Karpas-422 (cell line): ENCODE measurements at regions not wholly inside any gene's neighbourhood (a gene's known extent, or its start where the extent isn't known, plus 50 kb on each side); places are given as distances from the start of the nearest gene placed in this dataset.

Source experiments
- DNase-seq: peaks from one replicate; pipeline ENCODE4 v3.0.0-alpha.2; 2015
- H2AFZ ChIP-seq: fragments of 200-600 bp; sonication (generic); 2 replicates; pipeline ENCODE4 v1.6.1; 2014; ENCODE audit warnings: antibody characterized with exemption, low read length, mixed read lengths
- H3K27ac ChIP-seq: fragments of 200-600 bp; sonication (generic); 2 replicates; pipeline ENCODE4 v1.5.1; 2014; ENCODE audit warnings: mild to moderate bottlenecking, low read length, moderate library complexity
- H3K27me3 ChIP-seq: fragments of 200-600 bp; sonication (generic); 2 replicates; pipeline ENCODE4 v1.6.1; 2014; ENCODE audit warnings: low read length, mixed read lengths
- H3K36me3 ChIP-seq: fragments of 200-600 bp; sonication (generic); 2 replicates; pipeline ENCODE4 v1.6.1; 2014; ENCODE audit warnings: low read length, mixed read lengths; ENCODE audit not compliant: insufficient read depth
- H3K4me1 ChIP-seq: fragments of 200-600 bp; sonication (generic); 2 replicates; pipeline ENCODE4 v1.6.1; 2014; ENCODE audit warnings: mild to moderate bottlenecking, low read length, mixed read lengths
- H3K4me2 ChIP-seq: fragments of 200-600 bp; sonication (generic); 2 replicates; pipeline ENCODE4 v1.6.1; 2014; ENCODE audit warnings: low read length, low read depth, mild to moderate bottlenecking; ENCODE audit not compliant: poor library complexity, severe bottlenecking
- H3K4me3 ChIP-seq: fragments of 200-600 bp; sonication (generic); 2 replicates; pipeline ENCODE4 v1.5.1; 2014; ENCODE audit warnings: mild to moderate bottlenecking, antibody characterized with exemption, low read length, mixed read lengths
- H3K79me2 ChIP-seq: fragments of 200-600 bp; sonication (generic); 2 replicates; pipeline ENCODE4 v1.6.1; 2014; ENCODE audit warnings: mild to moderate bottlenecking, low read length, mixed read lengths
- H3K9ac ChIP-seq: fragments of 200-600 bp; sonication (generic); 2 replicates; pipeline ENCODE4 v1.6.0; 2014; ENCODE audit warnings: low read length
- H3K9me2 ChIP-seq: fragments of 200-600 bp; sonication (generic), shearing (Covaris generic); replicated peaks from 2 replicates; pipeline ENCODE4 v1.6.0; 2014; ENCODE audit warnings: mild to moderate bottlenecking, low read length, moderate library complexity; ENCODE audit not compliant: insufficient read depth
- H3K9me3 ChIP-seq: fragments of 300-700, 200-600 bp; sonication (generic); 2 replicates; pipeline ENCODE4 v1.6.1; 2014; ENCODE audit warnings: low read length, mixed read lengths
- H4K20me1 ChIP-seq: fragments of 200-600 bp; sonication (generic); 2 replicates; pipeline ENCODE4 v1.6.1; 2014; ENCODE audit warnings: mild to moderate bottlenecking, antibody characterized with exemption, low read length, low read depth; ENCODE audit not compliant: insufficient read depth

GRCh38 chr18:23363865-23364570, 89.1 kb upstream of the RIOK3 start:
- H2AFZ ChIP-seq: no peak overlapping the region
- H3K4me2 ChIP-seq: no peak overlapping the region
- no peaks in the 10 kb centered on the region for H4K20me1 ChIP-seq
- H3K4me3 ChIP-seq: no peak overlapping the region
- H3K9ac ChIP-seq: no peak overlapping the region
- H3K36me3 ChIP-seq: no peaks in the 10 kb centered on the region
- no peaks in the 10 kb centered on the region for H3K79me2 ChIP-seq
- no peaks in the 10 kb centered on the region for H3K9me3 ChIP-seq
- no peaks in the 10 kb centered on the region for H3K27me3 ChIP-seq
- no peak overlapping the region for H3K27ac ChIP-seq
- no peaks in the 10 kb centered on the region for H3K9me2 ChIP-seq
- no peak for DNase-seq
- H3K4me1 ChIP-seq: peaks cover 27% of the 10 kb centered on the region

GRCh38 chr18:23365602-23366001, 87.5 kb upstream of the RIOK3 start:
- no peak overlapping the region for H3K4me3 ChIP-seq
- no peak overlapping the region for H2AFZ ChIP-seq
- no peaks in the 10 kb centered on the region for H4K20me1 ChIP-seq
- H3K27me3 ChIP-seq: no peaks in the 10 kb centered on the region
- peaks cover 19% of the 10 kb centered on the region for H3K4me1 ChIP-seq
- no peak overlapping the region for H3K9ac ChIP-seq
- no peak for DNase-seq
- H3K4me2 ChIP-seq: no peak overlapping the region
- no peaks in the 10 kb centered on the region for H3K9me2 ChIP-seq
- H3K79me2 ChIP-seq: no peaks in the 10 kb centered on the region
- no peaks in the 10 kb centered on the region for H3K9me3 ChIP-seq
- H3K36me3 ChIP-seq: no peaks in the 10 kb centered on the region
- no peak overlapping the region for H3K27ac ChIP-seq

- no peak overlapping the region for H2AFZ ChIP-seq
- H3K4me2 ChIP-seq: no peak overlapping the region
- no peak overlapping the region for H3K4me3 ChIP-seq
- H3K27me3 ChIP-seq: no peaks in the 10 kb centered on the region
- no peaks in the 10 kb centered on the region for H3K9me3 ChIP-seq
- no peaks in the 10 kb centered on the region for H4K20me1 ChIP-seq
- no peaks in the 10 kb centered on the region for H3K36me3 ChIP-seq
- no peak overlapping the region for H3K9ac ChIP-seq
- H3K9me2 ChIP-seq: no peaks in the 10 kb centered on the region
- no peaks in the 10 kb centered on the region for H3K79me2 ChIP-seq
- no peak overlapping the region for H3K27ac ChIP-seq
- H3K4me1 ChIP-seq: peaks cover 12% of the 10 kb centered on the region
- no peak for DNase-seq
These were observed 83.8 kb upstream of the RIOK3 start for GRCh38 chr18:23369266-23369665.

GRCh38 chr18:23373570-23373969, 79.5 kb upstream of the RIOK3 start:
- Histone ChIP-seq H3K9ac (no peak overlapping the region), H3K27ac (no peak overlapping the region), H2AFZ (no peak overlapping the region), H3K36me3 (no peaks in the 10 kb centered on the region), H3K4me1 (no peaks in the 10 kb centered on the region), H3K9me2 (no peaks in the 10 kb centered on the region), H3K4me3 (no peak overlapping the region), H4K20me1 (no peaks in the 10 kb centered on the region), H3K9me3 (no peaks in the 10 kb centered on the region), H3K79me2 (no peaks in the 10 kb centered on the region), H3K4me2 (no peak overlapping the region), H3K27me3 (no peaks in the 10 kb centered on the region)
- no peak for DNase-seq

GRCh38 chr18:23377669-23378301, 75.3 kb upstream of the RIOK3 start:
- H3K36me3 ChIP-seq: no peaks in the 10 kb centered on the region
- no peak overlapping the region for H3K9ac ChIP-seq
- no peak overlapping the region for H3K27ac ChIP-seq
- no peak for DNase-seq
- no peaks in the 10 kb centered on the region for H3K4me1 ChIP-seq
- H3K4me2 ChIP-seq: no peak overlapping the region
- H3K9me2 ChIP-seq: no peaks in the 10 kb centered on the region
- H4K20me1 ChIP-seq: no peaks in the 10 kb centered on the region
- H3K79me2 ChIP-seq: no peaks in the 10 kb centered on the region
- H3K9me3 ChIP-seq: no peaks in the 10 kb centered on the region
- no peak overlapping the region for H2AFZ ChIP-seq
- H3K4me3 ChIP-seq: no peak overlapping the region
- H3K27me3 ChIP-seq: no peaks in the 10 kb centered on the region

DNA sequence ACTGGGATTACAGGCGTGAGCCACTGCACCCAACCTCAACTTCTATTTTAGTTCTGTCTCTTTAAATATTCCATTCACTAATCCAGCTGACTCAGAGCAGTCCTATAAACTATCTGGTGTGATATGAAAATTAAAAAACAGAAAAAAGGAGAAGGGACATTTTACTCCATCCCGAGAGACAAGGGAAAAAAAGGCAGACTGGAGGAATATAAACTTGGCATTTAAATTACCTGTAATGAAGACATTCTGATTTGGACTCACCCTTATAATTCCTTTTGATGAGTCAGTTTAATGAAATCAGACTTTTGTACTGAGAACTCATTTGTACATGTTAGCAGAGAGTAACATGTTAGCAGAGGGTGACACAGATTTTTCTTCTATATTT, 74.8 kb upstream of the RIOK3 start:
- Histone ChIP-seq H3K9ac (no peak overlapping the region), H3K9me2 (no peaks in the 10 kb centered on the region), H3K4me2 (no peak overlapping the region), H3K27ac (no peak overlapping the region), H3K4me1 (no peaks in the 10 kb centered on the region), H3K27me3 (no peaks in the 10 kb centered on the region), H3K36me3 (no peaks in the 10 kb centered on the region), H3K4me3 (no peak overlapping the region), H3K79me2 (no peaks in the 10 kb centered on the region), H2AFZ (no peak overlapping the region), H3K9me3 (no peaks in the 10 kb centered on the region), H4K20me1 (no peaks in the 10 kb centered on the region)
- no peak for DNase-seq

- no peak for DNase-seq
- Histone ChIP-seq H3K9me3 (no peaks in the 10 kb centered on the region), H3K36me3 (no peaks in the 10 kb centered on the region), H3K79me2 (no peaks in the 10 kb centered on the region), H3K4me2 (no peak overlapping the region), H3K4me3 (no peak overlapping the region), H3K27ac (no peak overlapping the region), H3K9ac (no peak overlapping the region), H3K9me2 (no peaks in the 10 kb centered on the region), H3K4me1 (peaks cover 8% of the 10 kb centered on the region), H4K20me1 (no peaks in the 10 kb centered on the region), H2AFZ (no peak overlapping the region), H3K27me3 (no peaks in the 10 kb centered on the region)
These were observed 73.0 kb upstream of the RIOK3 start for GRCh38 chr18:23380001-23380550.

GRCh38 chr18:23380817-23381216, 72.3 kb upstream of the RIOK3 start:
- Histone ChIP-seq H3K9me3 (no peaks in the 10 kb centered on the region), H3K27me3 (no peaks in the 10 kb centered on the region), H3K9me2 (no peaks in the 10 kb centered on the region), H3K4me1 (peaks cover 13% of the 10 kb centered on the region), H3K27ac (no peak overlapping the region), H4K20me1 (no peaks in the 10 kb centered on the region), H3K79me2 (no peaks in the 10 kb centered on the region), H2AFZ (no peak overlapping the region), H3K9ac (no peak overlapping the region), H3K4me3 (no peak overlapping the region), H3K36me3 (no peaks in the 10 kb centered on the region), H3K4me2 (no peak overlapping the region)
- no peak for DNase-seq
